H9 (cell line): ENCODE measurements at regions not wholly inside any gene's neighbourhood (a gene's known extent, or its start where the extent isn't known, plus 50 kb on each side); places are given as distances from the start of the nearest gene placed in this dataset.

ENCODE experiments used
- DNase-seq: peaks from one replicate; pipeline ENCODE4 v3.0.0-alpha.2; 2017
- H2AFZ ChIP-seq: one replicate; pipeline ENCODE4 v1.6.1; 2013; ENCODE audit warnings: mild to moderate bottlenecking, low read length, control low read depth, moderate library complexity
- H2AK5ac ChIP-seq: 2 replicates; pipeline ENCODE4 v1.6.1; 2013; ENCODE audit warnings: low read length, control low read depth, mixed read lengths; ENCODE audit not compliant: insufficient read length
- H2BK120ac ChIP-seq: one replicate; pipeline ENCODE4 v1.6.1; 2013; ENCODE audit warnings: low read depth, mild to moderate bottlenecking, low read length, control low read depth, inconsistent platforms; ENCODE audit not compliant: poor library complexity, severe bottlenecking
- H2BK12ac ChIP-seq: 2 replicates; pipeline ENCODE4 v1.6.1; 2013; ENCODE audit warnings: low read length, control low read depth, mixed read lengths, low read depth; ENCODE audit not compliant: insufficient read length
- H2BK15ac ChIP-seq: 2 replicates; pipeline ENCODE4 v1.6.1; 2013; ENCODE audit warnings: low read depth, low read length, control low read depth
- H2BK20ac ChIP-seq: one replicate; pipeline ENCODE4 v1.6.1; 2013; ENCODE audit warnings: low read depth, mild to moderate bottlenecking, low read length, control low read depth, inconsistent platforms; ENCODE audit not compliant: poor library complexity, severe bottlenecking
- H2BK5ac ChIP-seq: 2 replicates; pipeline ENCODE4 v1.6.1; 2013; ENCODE audit warnings: low read length, control low read depth, mixed read lengths; ENCODE audit not compliant: insufficient read length
- H3K14ac ChIP-seq: 2 replicates; pipeline ENCODE4 v1.6.1; 2013; ENCODE audit warnings: low read length, control low read depth; ENCODE audit not compliant: insufficient read depth
- H3K18ac ChIP-seq: 2 replicates; pipeline ENCODE4 v1.6.1; 2013; ENCODE audit warnings: low read depth, mild to moderate bottlenecking, mixed read lengths, low read length, control low read depth; ENCODE audit not compliant: insufficient read length
- H3K23ac ChIP-seq: 2 replicates; pipeline ENCODE4 v1.6.1; 2013; ENCODE audit warnings: low read length, control low read depth, mixed read lengths, low read depth; ENCODE audit not compliant: insufficient read length
- H3K23me2 ChIP-seq: 2 replicates; pipeline ENCODE4 v1.6.1; 2013; ENCODE audit warnings: low read depth, mild to moderate bottlenecking, mixed read lengths, low read length, control low read depth; ENCODE audit not compliant: insufficient read length, poor library complexity, severe bottlenecking
- H3K27ac ChIP-seq: 2 replicates; pipeline ENCODE4 v1.5.1; 2013; ENCODE audit warnings: low read length, control low read depth, mixed read lengths, low read depth; ENCODE audit not compliant: insufficient read length
- H3K27me3 ChIP-seq: 2 replicates; pipeline ENCODE4 v1.6.1; 2013; ENCODE audit warnings: low read length, control low read depth, inconsistent platforms; ENCODE audit not compliant: insufficient read depth
- H3K4ac ChIP-seq: 2 replicates; pipeline ENCODE4 v1.6.1; 2013; ENCODE audit warnings: low read depth, mild to moderate bottlenecking, control low read depth, inconsistent platforms, low read length, moderate library complexity
- H3K4me1 ChIP-seq: 2 replicates; pipeline ENCODE4 v1.6.1; 2013; ENCODE audit warnings: low read length, control low read depth, inconsistent platforms; ENCODE audit not compliant: insufficient read depth
- H3K4me2 ChIP-seq: 2 replicates; pipeline ENCODE4 v1.6.1; 2013; ENCODE audit warnings: low read length, control low read depth, mixed read lengths; ENCODE audit not compliant: insufficient read length, insufficient read depth
- H3K56ac ChIP-seq: 2 replicates; pipeline ENCODE4 v1.6.1; 2013; ENCODE audit warnings: low read depth, mild to moderate bottlenecking, mixed read lengths, low read length, control low read depth; ENCODE audit not compliant: insufficient read length
- H3K79me1 ChIP-seq: 2 replicates; pipeline ENCODE4 v1.6.1; 2013; ENCODE audit warnings: low read depth, mild to moderate bottlenecking, moderate library complexity, low read length, control low read depth, inconsistent platforms; ENCODE audit not compliant: insufficient read depth, poor library complexity, severe bottlenecking
- H3K79me2 ChIP-seq: 2 replicates; pipeline ENCODE4 v1.6.1; 2013; ENCODE audit warnings: low read length, control low read depth, inconsistent platforms; ENCODE audit not compliant: insufficient read depth
- H3K9ac ChIP-seq: 2 replicates; pipeline ENCODE4 v1.6.1; 2013; ENCODE audit warnings: low read length, control low read depth, mixed read lengths; ENCODE audit not compliant: insufficient read length; ENCODE audit errors: extremely low read depth
- H3K9me3 ChIP-seq: one replicate; pipeline ENCODE4 v1.6.1; 2013; ENCODE audit warnings: low read depth, low read length, inconsistent platforms; ENCODE audit not compliant: control insufficient read depth
- H3T11ph ChIP-seq: one replicate; pipeline ENCODE4 v1.6.1; 2013; ENCODE audit warnings: mild to moderate bottlenecking, low read length, control low read depth, inconsistent platforms
- H4K20me1 ChIP-seq: one replicate; pipeline ENCODE4 v1.6.1; 2013; ENCODE audit not compliant: control insufficient read depth, insufficient read length, insufficient read depth
- H4K5ac ChIP-seq: 2 replicates; pipeline ENCODE4 v1.6.1; 2013; ENCODE audit warnings: low read depth, mild to moderate bottlenecking, mixed read lengths, low read length, control low read depth; ENCODE audit not compliant: insufficient read length
- H4K8ac ChIP-seq: replicated peaks from 2 replicates; pipeline ENCODE4 v1.6.1; 2013; ENCODE audit warnings: low read length, control low read depth, mixed read lengths, low read depth; ENCODE audit not compliant: insufficient read length
- H4K91ac ChIP-seq: 2 replicates; pipeline ENCODE4 v1.6.1; 2013; ENCODE audit warnings: low read depth, mild to moderate bottlenecking, moderate library complexity, mixed read lengths, low read length, control low read depth; ENCODE audit not compliant: insufficient read length
- H3K27ac Mint-ChIP-seq, 3 experiments: 2 replicates in 2 of 3; 3 replicates in 1 of 3; pipeline ENCODE4 v1.8.0; 2020 to 2021; ENCODE audit warnings: mixed read lengths in 3 of 3, mild to moderate bottlenecking in 1 of 3, moderate library complexity in 1 of 3
- H3K27me3 Mint-ChIP-seq: 2 replicates; pipeline ENCODE4 v1.8.0; 2021; ENCODE audit warnings: low read depth, mild to moderate bottlenecking, moderate library complexity, mixed read lengths
- H3K36me3 Mint-ChIP-seq, 3 experiments: 2 replicates in 2 of 3; 3 replicates in 1 of 3; pipeline ENCODE4 v1.8.0; 2020 to 2021; ENCODE audit warnings: low read depth in 3 of 3, mixed read lengths in 3 of 3; ENCODE audit not compliant: insufficient read depth in 1 of 3
- H3K4me1 Mint-ChIP-seq, 2 experiments: 2 replicates each; pipeline ENCODE4 v1.8.0; 2020; ENCODE audit warnings: mixed read lengths in 2 of 2
- H3K4me3 Mint-ChIP-seq, 2 experiments: 2 replicates in 1 of 2; 3 replicates in 1 of 2; pipeline ENCODE4 v1.8.0; 2020 to 2021; ENCODE audit warnings: mild to moderate bottlenecking in 2 of 2, mixed read lengths in 2 of 2, moderate library complexity in 1 of 2
- H3K9me3 Mint-ChIP-seq, 2 experiments: 2 replicates in 1 of 2; 3 replicates in 1 of 2; pipeline ENCODE4 v1.8.0; 2020; ENCODE audit warnings: mild to moderate bottlenecking in 2 of 2, mixed read lengths in 2 of 2, moderate library complexity in 1 of 2
- CTCF ChIP-seq: fragments of 200-600 bp; sonication (generic); conservative IDR thresholded peaks from 3 replicates; pipeline ENCODE4 v1.8.0; 2021; ENCODE audit warnings: antibody characterized with exemption, mild to moderate bottlenecking
- whole genome bisulfite sequencing: extraction: QIAGEN DNeasy Blood & Tissue Kit; methylation state at CpG from one replicate; pipeline ENCODE4 v1.1.7; 2013; ENCODE audit warnings: missing lambda C conversion rate, low lambda C conversion rate, mixed read lengths; ENCODE audit not compliant: insufficient read length; ENCODE audit errors: extremely low coverage; 5-methylcytosine and 5-hydroxymethylcytosine counted together

GRCh38 chr4:155008389-155008788 is 200.0 kb upstream of the NPY2R start:
- H3K9me3 ChIP-seq: no peaks in the 10 kb centered on the region
- no CpG with 5 or more reads among the region's 2 CpGs for WGBS
- no peak overlapping the region for H3K56ac ChIP-seq
- no peaks in the 10 kb centered on the region for H3K27me3 ChIP-seq
- H2BK15ac ChIP-seq: no peak overlapping the region
- no peak overlapping the region for H3K14ac ChIP-seq
- no peak overlapping the region for H3K23ac ChIP-seq
- no peak overlapping the region for H2AK5ac ChIP-seq
- no peak overlapping the region for H4K5ac ChIP-seq
- H2BK12ac ChIP-seq: no peak overlapping the region
- H3K23me2 ChIP-seq: no peaks in the 10 kb centered on the region
- no peak overlapping the region for H2BK20ac ChIP-seq
- no peak overlapping the region for H2BK5ac ChIP-seq
- H3T11ph ChIP-seq: no peak overlapping the region
- H3K27ac ChIP-seq: no peak overlapping the region
- H3K4me3 Mint-ChIP-seq: no peak overlapping the region
- H3K36me3 Mint-ChIP-seq: no peaks in the 10 kb centered on the region
- H3K4me1 ChIP-seq: no peaks in the 10 kb centered on the region
- no peak overlapping the region for H2AFZ ChIP-seq
- no peaks in the 10 kb centered on the region for H3K9me3 Mint-ChIP-seq
- no peak overlapping the region for H3K27ac Mint-ChIP-seq
- H3K4me1 Mint-ChIP-seq: no peaks in the 10 kb centered on the region
- H3K27me3 Mint-ChIP-seq: no peaks in the 10 kb centered on the region
- no peak overlapping the region for H4K8ac ChIP-seq
- H3K79me1 ChIP-seq: no peaks in the 10 kb centered on the region
- no peak overlapping the region for H3K4me2 ChIP-seq
- no peak for DNase-seq
- no peak overlapping the region for H2BK120ac ChIP-seq
- no peak overlapping the region for H4K91ac ChIP-seq
- H3K18ac ChIP-seq: no peak overlapping the region
- no peak overlapping the region for H3K9ac ChIP-seq
- H3K79me2 ChIP-seq: no peaks in the 10 kb centered on the region
- no peaks in the 10 kb centered on the region for H4K20me1 ChIP-seq
- TF ChIP-seq CTCF: no peak
- H3K4ac ChIP-seq: no peak overlapping the region
